HEK293 (cell line): ENCODE measurements at regions not wholly inside any gene's neighbourhood (a gene's known extent, or its start where the extent isn't known, plus 50 kb on each side); places are given as distances from the start of the nearest gene placed in this dataset.

Source experiments
- KLF17 ChIP-seq: fragments of 450-650 bp; formaldehyde crosslinking; IDR thresholded peaks from 2 replicates; pipeline ENCODE4 v1.5.1; 2016; ENCODE audit warnings: missing biosample characterization, missing genetic modification characterization
- MYNN ChIP-seq: fragments of 450-650 bp; formaldehyde crosslinking; IDR thresholded peaks from 2 replicates; pipeline ENCODE4 v1.5.1; 2016; ENCODE audit warnings: missing biosample characterization, missing genetic modification characterization, borderline replicate concordance
- YY2 ChIP-seq: fragments of 450-650 bp; formaldehyde crosslinking; IDR thresholded peaks from 2 replicates; pipeline ENCODE4 v1.5.1; 2016; ENCODE audit warnings: missing biosample characterization, missing genetic modification characterization
- ZBTB8A ChIP-seq: fragments of 450-650 bp; formaldehyde crosslinking; IDR thresholded peaks from 2 replicates; pipeline ENCODE4 v1.5.1; 2016; ENCODE audit warnings: missing biosample characterization, missing genetic modification characterization
- ZNF19 ChIP-seq: fragments of 450-650 bp; formaldehyde crosslinking; IDR thresholded peaks from 2 replicates; pipeline ENCODE4; 2016; ENCODE audit warnings: missing biosample characterization, missing genetic modification characterization, low read depth
- ZNF37A ChIP-seq: fragments of 450-650 bp; IDR thresholded peaks from 2 replicates; pipeline ENCODE4 v1.5.1; 2018; ENCODE audit warnings: missing biosample characterization, missing genetic modification characterization
- ZNF391 ChIP-seq: fragments of 450-650 bp; formaldehyde crosslinking; IDR thresholded peaks from 2 replicates; pipeline ENCODE4 v1.5.1; 2016; ENCODE audit warnings: low read depth, missing biosample characterization, missing genetic modification characterization, borderline replicate concordance
- ZNF629 ChIP-seq: fragments of 450-650 bp; formaldehyde crosslinking; IDR thresholded peaks from 2 replicates; pipeline ENCODE4 v1.5.1; 2017; ENCODE audit warnings: missing biosample characterization, missing genetic modification characterization
- ZNF768 ChIP-seq: fragments of 450-650 bp; formaldehyde crosslinking; IDR thresholded peaks from 2 replicates; pipeline ENCODE4 v1.5.1; 2018; ENCODE audit warnings: missing biosample characterization, mild to moderate bottlenecking, missing genetic modification characterization
- TF ChIP-seq, protein P1 (sequence below): fragments of 450-650 bp; formaldehyde crosslinking; IDR thresholded peaks from 2 replicates; pipeline ENCODE4 v1.5.1; 2016; ENCODE audit warnings: missing biosample characterization, missing genetic modification characterization
- TF ChIP-seq, protein P2 (sequence below): fragments of 450-650 bp; formaldehyde crosslinking; IDR thresholded peaks from 2 replicates; pipeline ENCODE4 v1.5.1; 2016; ENCODE audit warnings: missing biosample characterization, missing genetic modification characterization
- TF ChIP-seq, protein P3 (sequence below): fragments of 450-650 bp; formaldehyde crosslinking; IDR thresholded peaks from 2 replicates; pipeline ENCODE4 v1.5.1; 2016; ENCODE audit warnings: missing biosample characterization, missing genetic modification characterization, borderline replicate concordance
- TF ChIP-seq, protein P4 (sequence below): fragments of 450-650 bp; formaldehyde crosslinking; IDR thresholded peaks from 2 replicates; pipeline ENCODE4 v1.5.1; 2016; ENCODE audit warnings: missing biosample characterization, missing genetic modification characterization, low read depth

DNA sequence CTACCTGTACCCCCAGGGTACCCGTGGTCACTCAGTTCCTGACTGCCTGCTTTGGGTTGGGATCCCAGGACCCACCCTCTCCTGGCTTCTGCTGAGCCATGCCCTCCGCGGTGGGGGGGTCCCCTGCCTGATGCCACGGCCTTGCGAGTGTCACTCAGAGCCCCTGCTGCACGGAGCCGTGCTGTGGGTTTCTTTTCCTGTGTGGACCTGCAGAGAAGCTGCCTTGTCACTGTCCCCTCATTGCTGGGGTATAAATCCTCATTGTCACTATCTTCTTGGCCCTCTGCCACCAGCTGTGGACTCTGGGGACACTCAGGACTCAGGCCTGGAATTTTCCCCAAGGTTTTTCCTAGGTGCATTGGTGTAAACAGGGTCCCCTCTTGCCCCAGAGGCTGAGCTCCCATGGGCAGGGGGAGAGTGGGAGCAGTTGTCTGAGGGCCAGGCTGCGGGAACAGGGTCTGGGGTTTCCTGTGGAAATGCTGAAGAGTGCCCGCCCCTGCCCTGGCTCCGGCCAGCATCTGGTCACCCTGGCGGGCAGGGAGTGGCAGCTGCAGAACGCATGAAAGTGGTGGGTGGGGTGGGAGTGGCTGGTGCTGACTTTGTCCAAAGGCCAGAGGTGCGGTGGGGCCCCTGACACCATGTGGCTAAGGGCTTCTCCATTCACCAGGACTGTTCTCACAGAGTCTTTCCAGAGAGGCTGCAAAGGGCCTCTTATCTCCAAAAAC is 191.7 kb downstream of the GOLGA6L6 start:
- TF ChIP-seq YY2 (tag by site-specific recombination) (no peak), ZNF629 (tag by site-specific recombination) (no peak), ZNF37A (tag by site-specific recombination) (no peak), MYNN (tag by site-specific recombination) (no peak), ZNF768 (tag by site-specific recombination) (no peak), ZBTB8A (tag by site-specific recombination) (no peak), ZNF391 (no peak), ZNF19 (tag by site-specific recombination) (no peak), KLF17 (tag by site-specific recombination) (no peak)
- TF ChIP-seq, protein P1, sequence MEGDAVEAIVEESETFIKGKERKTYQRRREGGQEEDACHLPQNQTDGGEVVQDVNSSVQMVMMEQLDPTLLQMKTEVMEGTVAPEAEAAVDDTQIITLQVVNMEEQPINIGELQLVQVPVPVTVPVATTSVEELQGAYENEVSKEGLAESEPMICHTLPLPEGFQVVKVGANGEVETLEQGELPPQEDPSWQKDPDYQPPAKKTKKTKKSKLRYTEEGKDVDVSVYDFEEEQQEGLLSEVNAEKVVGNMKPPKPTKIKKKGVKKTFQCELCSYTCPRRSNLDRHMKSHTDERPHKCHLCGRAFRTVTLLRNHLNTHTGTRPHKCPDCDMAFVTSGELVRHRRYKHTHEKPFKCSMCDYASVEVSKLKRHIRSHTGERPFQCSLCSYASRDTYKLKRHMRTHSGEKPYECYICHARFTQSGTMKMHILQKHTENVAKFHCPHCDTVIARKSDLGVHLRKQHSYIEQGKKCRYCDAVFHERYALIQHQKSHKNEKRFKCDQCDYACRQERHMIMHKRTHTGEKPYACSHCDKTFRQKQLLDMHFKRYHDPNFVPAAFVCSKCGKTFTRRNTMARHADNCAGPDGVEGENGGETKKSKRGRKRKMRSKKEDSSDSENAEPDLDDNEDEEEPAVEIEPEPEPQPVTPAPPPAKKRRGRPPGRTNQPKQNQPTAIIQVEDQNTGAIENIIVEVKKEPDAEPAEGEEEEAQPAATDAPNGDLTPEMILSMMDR (tag by site-specific recombination) = no peak
- TF ChIP-seq, protein P2, sequence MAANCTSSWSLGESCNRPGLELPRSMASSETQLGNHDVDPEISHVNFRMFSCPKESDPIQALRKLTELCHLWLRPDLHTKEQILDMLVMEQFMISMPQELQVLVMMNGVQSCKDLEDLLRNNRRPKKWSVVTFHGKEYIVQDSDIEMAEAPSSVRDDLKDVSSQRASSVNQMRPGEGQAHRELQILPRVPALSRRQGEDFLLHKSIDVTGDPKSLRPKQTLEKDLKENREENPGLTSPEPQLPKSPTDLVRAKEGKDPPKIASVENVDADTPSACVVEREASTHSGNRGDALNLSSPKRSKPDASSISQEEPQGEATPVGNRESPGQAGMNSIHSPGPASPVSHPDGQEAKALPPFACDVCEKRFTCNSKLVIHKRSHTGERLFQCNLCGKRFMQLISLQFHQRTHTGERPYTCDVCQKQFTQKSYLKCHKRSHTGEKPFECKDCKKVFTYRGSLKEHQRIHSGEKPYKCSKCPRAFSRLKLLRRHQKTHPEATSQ (tag by site-specific recombination) = no peak
- TF ChIP-seq, protein P3, sequence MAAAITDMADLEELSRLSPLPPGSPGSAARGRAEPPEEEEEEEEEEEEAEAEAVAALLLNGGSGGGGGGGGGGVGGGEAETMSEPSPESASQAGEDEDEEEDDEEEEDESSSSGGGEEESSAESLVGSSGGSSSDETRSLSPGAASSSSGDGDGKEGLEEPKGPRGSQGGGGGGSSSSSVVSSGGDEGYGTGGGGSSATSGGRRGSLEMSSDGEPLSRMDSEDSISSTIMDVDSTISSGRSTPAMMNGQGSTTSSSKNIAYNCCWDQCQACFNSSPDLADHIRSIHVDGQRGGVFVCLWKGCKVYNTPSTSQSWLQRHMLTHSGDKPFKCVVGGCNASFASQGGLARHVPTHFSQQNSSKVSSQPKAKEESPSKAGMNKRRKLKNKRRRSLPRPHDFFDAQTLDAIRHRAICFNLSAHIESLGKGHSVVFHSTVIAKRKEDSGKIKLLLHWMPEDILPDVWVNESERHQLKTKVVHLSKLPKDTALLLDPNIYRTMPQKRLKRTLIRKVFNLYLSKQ (tag by site-specific recombination) = no peak
- TF ChIP-seq, protein P4, sequence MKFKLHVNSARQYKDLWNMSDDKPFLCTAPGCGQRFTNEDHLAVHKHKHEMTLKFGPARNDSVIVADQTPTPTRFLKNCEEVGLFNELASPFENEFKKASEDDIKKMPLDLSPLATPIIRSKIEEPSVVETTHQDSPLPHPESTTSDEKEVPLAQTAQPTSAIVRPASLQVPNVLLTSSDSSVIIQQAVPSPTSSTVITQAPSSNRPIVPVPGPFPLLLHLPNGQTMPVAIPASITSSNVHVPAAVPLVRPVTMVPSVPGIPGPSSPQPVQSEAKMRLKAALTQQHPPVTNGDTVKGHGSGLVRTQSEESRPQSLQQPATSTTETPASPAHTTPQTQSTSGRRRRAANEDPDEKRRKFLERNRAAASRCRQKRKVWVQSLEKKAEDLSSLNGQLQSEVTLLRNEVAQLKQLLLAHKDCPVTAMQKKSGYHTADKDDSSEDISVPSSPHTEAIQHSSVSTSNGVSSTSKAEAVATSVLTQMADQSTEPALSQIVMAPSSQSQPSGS (tag by site-specific recombination) = no peak
